GM10266 (cell line): ENCODE measurements at regions not wholly inside any gene's neighbourhood (a gene's known extent, or its start where the extent isn't known, plus 50 kb on each side); places are given as distances from the start of the nearest gene placed in this dataset.

Experiments used
- DNase-seq: peaks from one replicate; pipeline ENCODE4 v3.0.0; 2012; ENCODE audit errors: extremely low spot score
- CTCF ChIP-seq: IDR thresholded peaks from 2 replicates; pipeline ENCODE4 v1.5.1; 2012; ENCODE audit warnings: mild to moderate bottlenecking, low read depth; ENCODE audit not compliant: control insufficient read depth, insufficient read depth; ENCODE audit errors: missing control alignments

DNA sequence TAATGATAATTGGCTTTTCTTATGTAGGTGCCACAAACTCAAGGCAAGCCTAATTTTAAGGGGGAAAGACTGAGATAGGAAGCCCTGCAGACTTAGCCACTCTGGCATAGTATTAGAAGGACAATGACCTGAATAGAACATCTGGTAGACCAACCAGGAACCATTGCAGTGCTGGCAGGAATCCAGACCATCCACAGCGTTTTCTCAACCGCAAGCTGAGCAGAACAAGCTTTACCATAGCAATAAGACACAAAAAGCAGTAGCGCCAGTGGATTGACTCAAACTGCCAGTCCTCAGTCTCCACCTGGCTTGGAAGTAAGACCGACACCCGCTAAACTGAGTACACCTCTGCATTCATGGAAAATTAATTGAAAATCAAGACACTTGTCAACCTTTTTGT, 141.3 kb upstream of the LPAR1 start:
- no peak for DNase-seq
- TF ChIP-seq CTCF = no peak

GRCh38 chr9:111178331-111179055, 140.2 kb upstream of the LPAR1 start:
- no peak for TF ChIP-seq CTCF
- DNase-seq = no peak

DNA sequence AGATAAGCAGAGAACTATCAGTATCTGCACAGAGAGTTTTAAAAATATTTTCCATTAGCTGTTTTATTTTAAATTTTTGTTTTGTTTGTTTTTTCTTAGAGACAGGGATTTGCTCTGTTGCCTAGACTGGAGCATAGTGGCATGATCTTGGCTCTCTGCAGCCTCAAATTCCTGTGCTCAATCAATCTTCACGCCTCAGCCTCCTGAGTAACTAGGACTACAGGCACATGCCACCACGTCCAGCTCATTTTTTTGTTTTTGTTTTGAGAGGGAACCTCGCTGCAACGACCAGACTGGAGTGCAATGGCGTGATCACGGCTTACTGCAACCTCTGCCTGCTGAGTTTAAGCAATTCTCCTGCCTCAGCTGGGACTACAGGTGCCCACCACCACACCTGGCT, 138.2 kb upstream of the LPAR1 start:
- no peak for DNase-seq
- TF ChIP-seq CTCF = no peak

GRCh38 chr9:111175350-111175749, 137.1 kb upstream of the LPAR1 start:
- no peak for DNase-seq
- no peak for TF ChIP-seq CTCF

- TF ChIP-seq CTCF = no peak
- no peak for DNase-seq
Observed at GRCh38 chr9:111167341-111167740, 129.1 kb upstream of the LPAR1 start.

DNA sequence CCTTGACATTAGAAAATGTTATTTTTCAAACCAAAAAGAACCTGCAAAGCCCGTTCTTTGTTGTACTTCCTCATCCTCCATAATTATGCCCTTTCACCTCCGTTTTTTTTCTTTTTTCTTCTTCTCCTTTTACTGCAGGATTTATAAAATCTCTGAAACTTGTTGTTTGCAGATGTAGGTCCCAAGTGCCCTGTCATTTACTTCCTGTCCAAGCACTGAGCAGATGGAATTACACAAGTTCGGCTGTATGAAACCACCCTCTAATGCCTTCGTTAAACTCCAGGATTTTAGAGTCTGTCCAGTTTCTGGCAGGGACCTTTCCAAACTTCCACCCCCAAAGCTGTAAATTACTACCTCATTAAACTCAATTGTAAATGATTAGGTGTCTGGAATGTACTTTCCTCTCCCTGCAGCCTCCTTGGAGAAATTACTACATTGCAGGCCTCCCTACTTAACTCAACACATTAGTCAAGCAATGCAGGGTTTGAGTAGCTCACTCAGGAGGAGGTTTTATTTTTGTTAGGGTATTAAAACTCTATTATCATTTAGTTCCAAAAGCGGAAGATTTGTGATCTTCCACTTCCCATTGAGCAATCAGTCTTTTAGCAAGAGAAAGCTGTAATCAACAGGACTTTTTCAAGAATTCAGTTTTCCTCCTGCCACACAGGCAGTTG, 125.6 kb upstream of the LPAR1 start:
- no peak for TF ChIP-seq CTCF
- DNase-seq = no peak

GRCh38 chr9:111162026-111162425, 123.8 kb upstream of the LPAR1 start:
- no peak for TF ChIP-seq CTCF
- DNase-seq = no peak
